ENCODE measurements at regions not wholly inside any gene's neighbourhood (a gene's known extent, or its start where the extent isn't known, plus 50 kb on each side); places are given as distances from the start of the nearest gene placed in this dataset.
A peak's percentile ranks its signal among the peaks of the same experiment; 100 is the strongest.

GRCh38 chr11:115927823-115928329, 423.7 kb upstream of the CADM1 start:
- DNase-seq (ENCODE audit: low read depth): no peak

GRCh38 chr11:115926601-115927000, 422.4 kb upstream of the CADM1 start:
- no peak for DNase-seq (ENCODE audit: low read depth)

- no peak for DNase-seq (ENCODE audit: low read depth)
Measured at GRCh38 chr11:115926138-115926537, 421.9 kb upstream of the CADM1 start.

- DNase-seq (ENCODE audit: low read depth): no peak
Measured at GRCh38 chr11:115925568-115926090, 421.4 kb upstream of the CADM1 start.

GRCh38 chr11:115924744-115925567, 420.7 kb upstream of the CADM1 start:
- DNase-seq (ENCODE audit: low read depth): peak; percentile 62

- no peak for DNase-seq (ENCODE audit: low read depth)
Measured at GRCh38 chr11:115922876-115923275, 418.7 kb upstream of the CADM1 start.

GRCh38 chr11:115921986-115922385, 417.8 kb upstream of the CADM1 start:
- no peak for DNase-seq (ENCODE audit: low read depth)

GRCh38 chr11:115921540-115921939, 417.3 kb upstream of the CADM1 start:
- no peak for DNase-seq (ENCODE audit: low read depth)

GRCh38 chr11:115920841-115921480, 416.7 kb upstream of the CADM1 start:
- DNase-seq (ENCODE audit: low read depth): no peak

GRCh38 chr11:115920092-115920461, 415.9 kb upstream of the CADM1 start:
- DNase-seq (ENCODE audit: low read depth): no peak

- peak; percentile 65 for DNase-seq (ENCODE audit: low read depth)
Measured at GRCh38 chr11:115919341-115920091, 415.3 kb upstream of the CADM1 start.

GRCh38 chr11:115918576-115918975, 414.4 kb upstream of the CADM1 start:
- DNase-seq (ENCODE audit: low read depth): no peak

- peak; percentile 24 for DNase-seq (ENCODE audit: low read depth)
Measured at GRCh38 chr11:115916608-115917007, 412.4 kb upstream of the CADM1 start.

GRCh38 chr11:115912484-115912945, 408.3 kb upstream of the CADM1 start:
- no peak for DNase-seq (ENCODE audit: low read depth)

GRCh38 chr11:115911613-115912346, 407.6 kb upstream of the CADM1 start:
- no peak for DNase-seq (ENCODE audit: low read depth)

GRCh38 chr11:115910379-115910778, 406.2 kb upstream of the CADM1 start:
- peak; percentile 28 for DNase-seq (ENCODE audit: low read depth)

GRCh38 chr11:115906171-115906570, 402.0 kb upstream of the CADM1 start:
- no peak for DNase-seq (ENCODE audit: low read depth)

- DNase-seq (ENCODE audit: low read depth): peak; percentile 52
Measured at GRCh38 chr11:115905341-115906000, 401.3 kb upstream of the CADM1 start.

- no peak for DNase-seq (ENCODE audit: low read depth)
Measured at GRCh38 chr11:115903179-115903578, 399.0 kb upstream of the CADM1 start.

GRCh38 chr11:115901069-115901468, 396.9 kb upstream of the CADM1 start:
- DNase-seq (ENCODE audit: low read depth): no peak

GRCh38 chr11:115900111-115900510, 395.9 kb upstream of the CADM1 start:
- DNase-seq (ENCODE audit: low read depth): no peak

Measured in stromal cell of bone marrow (primary cell).